ENCODE measurements at regions not wholly inside any gene's neighbourhood (a gene's known extent, or its start where the extent isn't known, plus 50 kb on each side); places are given as distances from the start of the nearest gene placed in this dataset.

DNA sequence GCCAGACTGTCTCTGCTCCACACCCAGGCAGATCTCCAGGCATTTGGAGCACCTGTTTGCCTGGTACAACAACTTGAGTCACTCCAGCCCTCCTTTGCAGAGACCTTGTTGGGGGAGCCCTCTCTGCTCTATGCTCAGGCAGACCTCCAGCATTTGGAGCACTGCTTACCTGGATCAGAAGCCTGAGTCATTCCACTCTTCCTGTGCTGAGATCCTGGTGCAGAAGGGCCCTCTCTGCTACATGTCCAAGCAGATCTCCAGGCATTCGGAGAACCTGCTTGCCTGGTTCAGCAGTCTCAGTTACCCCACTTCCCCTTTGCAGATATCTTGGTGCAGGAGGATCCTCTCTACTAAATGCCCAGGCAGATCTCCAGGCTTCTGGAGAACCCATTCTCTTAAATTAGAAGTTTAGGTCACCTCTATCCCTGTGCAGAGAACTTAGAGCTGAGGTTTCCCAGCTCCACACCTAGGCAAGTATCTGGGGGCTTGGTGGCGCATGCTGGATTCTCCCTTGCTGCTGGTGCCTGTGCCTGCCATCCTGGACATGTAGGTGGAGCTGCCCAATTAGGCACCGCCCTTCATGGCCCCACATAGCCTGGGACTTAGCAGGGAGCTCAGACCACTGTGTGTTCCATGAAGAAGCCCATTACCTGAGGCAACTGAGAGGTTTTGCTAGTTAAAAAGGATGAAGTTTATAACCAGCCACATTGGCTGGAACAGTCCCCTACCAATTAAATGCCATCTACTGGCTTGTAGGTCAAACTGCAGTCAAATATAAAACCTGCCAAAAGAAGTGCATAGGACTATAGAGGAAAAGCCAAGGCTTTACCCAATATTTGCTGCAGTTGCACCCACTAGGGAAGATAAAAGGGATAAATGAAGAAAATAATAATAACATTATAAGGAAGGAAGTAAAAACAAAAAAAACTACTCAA, 97.6 kb upstream of the SLITRK6 start:
- DNase-seq = no peak

DNA sequence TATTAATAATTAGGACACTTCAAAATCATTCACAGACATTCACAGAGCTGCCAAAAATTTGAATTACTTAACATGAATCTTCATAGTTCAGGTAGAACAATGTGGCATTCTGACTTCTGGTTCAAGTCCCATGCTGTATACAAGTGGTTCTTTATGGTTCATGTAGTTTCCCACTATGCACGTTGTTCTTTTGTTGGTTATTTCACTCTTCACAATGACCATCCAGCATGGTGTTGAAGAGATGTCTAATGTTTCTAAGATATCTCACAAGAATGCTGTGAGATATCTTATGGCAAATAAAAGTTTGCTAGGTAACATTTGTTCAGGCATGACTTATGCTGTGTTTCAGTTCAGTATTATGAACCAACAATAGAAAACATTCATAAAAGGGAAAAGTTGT, 88.2 kb upstream of the SLITRK6 start:
- no peak for DNase-seq

DNA sequence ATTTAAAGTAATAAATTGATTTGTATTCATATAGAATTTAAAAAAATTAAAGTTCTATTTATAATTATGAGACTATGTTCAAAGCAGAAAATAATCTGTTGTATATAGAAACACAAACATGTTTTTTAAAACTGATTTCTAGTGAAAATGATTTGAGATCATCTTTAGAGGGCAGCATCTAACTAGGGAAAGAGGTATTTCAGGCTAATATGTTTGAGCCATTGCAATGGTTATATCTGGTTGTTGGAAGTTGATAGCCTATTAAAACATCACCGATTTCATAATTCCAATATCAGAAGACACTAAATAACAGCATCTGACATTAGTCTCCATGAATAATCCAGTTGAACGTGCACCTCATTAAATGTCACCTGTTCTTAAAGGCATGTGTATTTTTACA, 79.8 kb upstream of the SLITRK6 start:
- DNase-seq = no peak

DNA sequence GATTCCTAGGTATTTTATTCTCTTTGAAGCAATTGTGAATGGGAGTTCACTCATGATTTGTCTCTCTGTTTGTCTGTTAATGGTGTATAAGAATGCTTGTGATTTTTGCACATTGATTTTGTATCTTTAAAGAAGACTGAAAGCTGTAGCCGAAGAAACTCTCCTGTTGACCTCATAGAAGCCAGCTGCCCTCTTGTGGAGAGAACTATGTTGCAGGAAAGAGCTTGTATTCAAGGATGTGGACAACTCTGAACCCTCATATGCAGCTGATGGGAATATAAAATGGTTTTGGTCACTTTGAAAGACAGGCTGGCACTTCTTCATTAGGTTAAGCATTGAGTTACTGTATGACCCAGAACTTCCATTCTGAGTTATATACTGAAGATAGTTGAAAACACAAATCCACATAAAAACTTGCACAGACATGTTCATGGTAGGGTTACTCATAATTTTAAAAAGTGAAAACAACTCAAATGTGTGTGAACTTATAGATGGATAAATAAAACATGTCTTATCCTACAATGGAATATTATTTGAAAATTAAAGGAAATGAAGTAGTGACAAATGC, 65.8 kb upstream of the SLITRK6 start:
- no peak for DNase-seq

DNA sequence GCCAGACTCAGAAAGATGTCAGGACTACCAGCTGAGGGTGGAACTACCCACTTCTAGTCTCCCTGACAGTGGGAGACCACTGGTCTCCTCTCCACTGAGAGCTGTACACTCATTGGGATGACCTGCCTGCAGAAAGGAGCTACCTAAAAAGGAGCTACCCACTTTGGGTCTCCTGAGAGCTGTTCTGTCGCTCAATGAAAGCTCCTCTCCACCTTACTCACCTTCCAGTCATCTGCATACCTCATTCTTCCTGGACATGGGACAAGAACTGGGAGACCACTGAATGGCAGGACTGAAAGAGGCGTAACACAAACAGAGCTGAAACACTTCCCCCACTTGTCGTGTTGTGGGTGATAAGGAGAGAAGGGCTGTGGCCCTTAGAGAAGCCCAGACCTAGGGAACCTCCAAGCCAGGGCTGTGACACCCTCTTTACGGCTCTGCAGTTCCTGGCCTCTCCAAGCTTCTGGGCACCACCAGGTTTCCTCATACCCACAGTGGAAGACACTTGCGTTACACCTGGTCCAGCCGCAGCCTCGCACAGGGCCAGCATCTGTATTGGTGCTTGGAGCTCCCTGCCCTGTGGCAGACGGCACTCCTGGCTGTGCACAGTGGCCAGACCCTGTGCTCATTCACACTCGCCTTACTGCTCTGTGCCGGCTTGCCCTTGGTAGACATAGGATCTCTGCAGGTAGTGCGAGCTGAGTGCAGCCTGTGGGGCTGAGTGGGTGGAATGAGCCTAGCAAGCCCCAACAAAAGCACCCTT, 54.9 kb upstream of the SLITRK6 start:
- no peak for DNase-seq

DNA sequence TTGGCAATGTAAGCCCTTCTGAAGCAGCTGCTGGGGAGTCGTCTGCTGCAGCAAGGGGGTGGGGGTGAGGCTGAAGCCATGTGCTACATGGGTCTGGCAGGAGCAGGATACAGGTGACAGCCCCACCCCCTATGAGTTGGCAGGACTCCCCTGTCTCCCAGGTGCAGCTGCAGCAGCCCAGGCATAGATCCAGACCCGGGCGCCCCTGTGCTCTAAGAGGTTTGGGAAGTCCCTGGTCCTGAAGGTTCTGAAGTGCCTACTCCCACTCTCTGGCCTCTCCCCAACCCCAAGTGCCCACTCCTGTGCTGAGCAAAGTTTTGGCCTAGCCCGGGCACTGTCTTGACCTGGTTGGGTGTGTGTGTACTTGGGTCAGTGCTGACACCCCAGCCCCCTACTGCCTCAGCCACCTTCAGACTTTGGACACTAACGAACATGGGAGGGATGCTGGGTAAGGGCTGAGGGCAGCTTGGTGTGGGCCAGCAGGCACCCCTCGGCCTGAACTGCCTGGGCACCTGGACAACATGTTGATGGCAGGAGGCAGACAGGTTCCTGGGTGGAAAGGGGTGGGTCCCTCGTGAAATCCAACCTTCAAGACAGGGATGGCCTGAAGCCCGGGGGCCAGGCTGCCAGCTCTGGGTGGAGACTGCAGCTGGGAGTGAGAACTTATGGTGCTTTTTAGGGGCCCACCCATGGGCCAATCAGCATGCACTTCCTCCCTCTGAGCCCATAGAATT, 54.1 kb upstream of the SLITRK6 start:
- no peak for DNase-seq

Data from muscle of arm (tissue), 1 donor.